H1 (cell line): ENCODE measurements at regions not wholly inside any gene's neighbourhood (a gene's known extent, or its start where the extent isn't known, plus 50 kb on each side); places are given as distances from the start of the nearest gene placed in this dataset.

Experiments used
- CTCF ChIA-PET: fragments of 300-600 bp; sonication (Branson Sonifier 250); formaldehyde crosslinking; loops from one replicate; lab custom pipeline; 2021; ENCODE audit not compliant: partially characterized antibody; lab: Charles Lee
- POLR2A ChIA-PET: fragments of 300-600 bp; sonication (Branson Sonifier 250); formaldehyde crosslinking; loops from one replicate; lab custom pipeline; 2021; ENCODE audit warnings: inconsistent platforms; ENCODE audit not compliant: partially characterized antibody; lab: Charles Lee
- DNase-seq, 2 experiments: peaks; one replicate each; pipeline versions ENCODE4 v3.0.0 to v3.0.0-alpha.2; 2010 to 2022; ENCODE audit warnings: low spot score in 2 of 2, low read depth in 1 of 2, mixed read lengths in 1 of 2
- FAIRE-seq: peaks from 2 replicates; lab custom pipeline; 2011; peaks lifted over from hg19 to GRCh38; lab: Jason Lieb, UNC
- H2AFZ ChIP-seq: 2 replicates; pipeline ENCODE4 v1.8.1; 2012; ENCODE audit warnings: low read length, inconsistent platforms
- H2AK5ac ChIP-seq: 2 replicates; pipeline ENCODE4 v1.6.1; 2013; ENCODE audit warnings: low read depth, low read length
- H2BK120ac ChIP-seq: replicated peaks from 2 replicates; pipeline ENCODE3; 2013; ENCODE audit warnings: low read depth, low read length, inconsistent platforms
- H2BK12ac ChIP-seq: 2 replicates; pipeline ENCODE4 v1.6.1; 2013; ENCODE audit warnings: low read depth, low read length
- H2BK15ac ChIP-seq: 2 replicates; pipeline ENCODE4 v1.6.1; 2013; ENCODE audit warnings: low read length
- H2BK20ac ChIP-seq: 2 replicates; pipeline ENCODE4 v1.6.1; 2013; ENCODE audit warnings: low read length
- H2BK5ac ChIP-seq: 2 replicates; pipeline ENCODE4 v1.6.1; 2013; ENCODE audit warnings: low read depth, low read length
- H3K14ac ChIP-seq: 2 replicates; pipeline ENCODE4 v1.6.1; 2013; ENCODE audit warnings: inconsistent platforms; ENCODE audit not compliant: insufficient read length
- H3K18ac ChIP-seq: 2 replicates; pipeline ENCODE4 v1.6.1; 2013; ENCODE audit warnings: low read length; ENCODE audit errors: extremely low read depth
- H3K23ac ChIP-seq: 2 replicates; pipeline ENCODE4 v1.6.1; 2013; ENCODE audit warnings: inconsistent platforms; ENCODE audit not compliant: insufficient read length
- H3K23me2 ChIP-seq: 2 replicates; pipeline ENCODE4 v1.6.1; 2013; ENCODE audit warnings: low read depth, low read length
- H3K27ac ChIP-seq: 2 replicates; pipeline ENCODE4 v1.6.1; 2011; ENCODE audit warnings: low read depth, low read length, inconsistent platforms
- H3K27me3 ChIP-seq, 4 experiments: replicated peaks in 1 of 4; 1 replicate in 1 of 4; 2 replicates in 3 of 4; pipeline versions ENCODE4 v1.6.1 to v1.8.1; 2011 to 2013; ENCODE audit warnings: low read length in 3 of 4, mild to moderate bottlenecking in 3 of 4, inconsistent platforms in 2 of 4, mixed read lengths in 2 of 4, moderate library complexity in 1 of 4; ENCODE audit not compliant: control insufficient read depth in 3 of 4, insufficient read depth in 3 of 4; ENCODE audit errors: extremely low read depth in 1 of 4
- H3K36me3 ChIP-seq, 4 experiments: 2 replicates each; pipeline versions ENCODE4 v1.6.1 to v1.8.1; 2011 to 2013; ENCODE audit warnings: mild to moderate bottlenecking in 4 of 4, low read length in 3 of 4, moderate library complexity in 2 of 4, control low read depth in 1 of 4, inconsistent platforms in 1 of 4; ENCODE audit not compliant: insufficient read depth in 4 of 4, control insufficient read depth in 2 of 4
- H3K4ac ChIP-seq: replicated peaks from 2 replicates; pipeline ENCODE3; 2013; ENCODE audit warnings: low read length, low read depth, mixed read lengths, inconsistent platforms; ENCODE audit not compliant: insufficient read length
- H3K4me1 ChIP-seq, 4 experiments: replicated peaks in 1 of 4; 1 replicate in 1 of 4; 2 replicates in 3 of 4; pipeline versions ENCODE4 v1.6.1 to v1.8.1; 2011 to 2013; ENCODE audit warnings: low read length in 3 of 4, inconsistent platforms in 2 of 4, mixed read lengths in 1 of 4; ENCODE audit not compliant: insufficient read depth in 4 of 4, control insufficient read depth in 3 of 4
- H3K4me2 ChIP-seq, 2 experiments: 2 replicates each; pipeline versions ENCODE4 v1.6.1 to v1.8.1; 2011 to 2013; ENCODE audit warnings: low read depth in 2 of 2, low read length in 2 of 2, control low read depth in 1 of 2, inconsistent platforms in 1 of 2, mild to moderate bottlenecking in 1 of 2; ENCODE audit not compliant: insufficient read depth in 1 of 2
- H3K4me3 ChIP-seq, 4 experiments: fragments of 200-600, 300-600 bp in 1 of 4; sonication (generic), shearing (Covaris generic), sonication (Bioruptor Twin) in 1 of 4; 2 replicates each; pipeline versions ENCODE4 v1.5.1 to v1.8.1; 2011 to 2016; ENCODE audit warnings: low read length in 4 of 4, low read depth in 3 of 4, control low read depth in 2 of 4, inconsistent platforms in 2 of 4, mild to moderate bottlenecking in 2 of 4, mixed read lengths in 1 of 4, moderate library complexity in 1 of 4; ENCODE audit not compliant: insufficient read depth in 2 of 4; ENCODE audit errors: extremely low read depth in 1 of 4
- H3K56ac ChIP-seq: replicated peaks from 2 replicates; pipeline ENCODE3; 2013; ENCODE audit warnings: low read depth, mild to moderate bottlenecking, mixed read lengths, low read length, inconsistent platforms; ENCODE audit not compliant: insufficient read length
- H3K79me1 ChIP-seq: 2 replicates; pipeline ENCODE4 v1.6.1; 2013; ENCODE audit warnings: low read depth, low read length, control low read depth
- H3K79me2 ChIP-seq, 2 experiments: 2 replicates each; pipeline versions ENCODE4 v1.6.1 to v1.8.1; 2012 to 2013; ENCODE audit warnings: low read length in 2 of 2, mild to moderate bottlenecking in 2 of 2, inconsistent platforms in 1 of 2; ENCODE audit not compliant: insufficient read depth in 2 of 2, control insufficient read depth in 1 of 2
- H3K9ac ChIP-seq, 4 experiments: replicated peaks in 1 of 4; 1 replicate in 1 of 4; 2 replicates in 3 of 4; pipeline versions ENCODE4 v1.6.1 to v1.8.1; 2011 to 2013; ENCODE audit warnings: low read depth in 3 of 4, low read length in 3 of 4, control low read depth in 2 of 4, mild to moderate bottlenecking in 2 of 4, moderate library complexity in 2 of 4, inconsistent platforms in 1 of 4; ENCODE audit errors: extremely low read depth in 1 of 4
- H3K9me3 ChIP-seq, 2 experiments: 2 replicates each; pipeline versions ENCODE4 v1.6.1 to v1.8.1; 2012 to 2013; ENCODE audit warnings: mild to moderate bottlenecking in 2 of 2, moderate library complexity in 2 of 2, control low read depth in 1 of 2, inconsistent platforms in 1 of 2, low read depth in 1 of 2, low read length in 1 of 2, mixed read lengths in 1 of 2; ENCODE audit not compliant: insufficient read depth in 2 of 2
- H4K20me1 ChIP-seq, 2 experiments: replicated peaks in 1 of 2; 2 replicates each; pipeline versions ENCODE3 to v1.8.1; 2011 to 2013; ENCODE audit warnings: inconsistent platforms in 2 of 2, low read length in 2 of 2, mild to moderate bottlenecking in 1 of 2; ENCODE audit not compliant: insufficient read depth in 2 of 2, control insufficient read depth in 1 of 2
- H4K5ac ChIP-seq: 2 replicates; pipeline ENCODE4 v1.6.1; 2013; ENCODE audit warnings: low read length, low read depth, mixed read lengths, inconsistent platforms; ENCODE audit not compliant: insufficient read length
- H4K8ac ChIP-seq: 2 replicates; pipeline ENCODE4 v1.8.0; 2013; ENCODE audit warnings: mild to moderate bottlenecking, moderate library complexity, low read length, inconsistent platforms; ENCODE audit not compliant: insufficient read depth; ENCODE audit errors: extremely low read depth
- H4K91ac ChIP-seq: replicated peaks from 2 replicates; pipeline ENCODE3; 2013; ENCODE audit warnings: low read length, mixed read lengths, inconsistent platforms; ENCODE audit not compliant: insufficient read length
- BCL11A ChIP-seq, 2 experiments: IDR thresholded peaks; one replicate each; pipeline ENCODE4 v1.6.1; 2011; ENCODE audit warnings: low read depth in 2 of 2, low read length in 2 of 2, mild to moderate bottlenecking in 2 of 2
- CREB1 ChIP-seq: IDR thresholded peaks from 2 replicates; pipeline ENCODE4 v1.6.1; 2012; ENCODE audit warnings: inconsistent platforms
- CTBP2 ChIP-seq: IDR thresholded peaks from 2 replicates; pipeline ENCODE4 v1.7.0; 2011; ENCODE audit warnings: borderline replicate concordance, mild to moderate bottlenecking, moderate library complexity, mixed read lengths, low read length; ENCODE audit not compliant: insufficient read depth, insufficient read length
- EP300 ChIP-seq, 2 experiments: IDR thresholded peaks; 1 replicate in 1 of 2; 2 replicates in 1 of 2; pipeline ENCODE4 v1.6.1; 2011 to 2012; ENCODE audit warnings: low read depth in 2 of 2, low read length in 2 of 2, mild to moderate bottlenecking in 2 of 2, borderline replicate concordance in 1 of 2, inconsistent platforms in 1 of 2, moderate library complexity in 1 of 2
- FOSL1 ChIP-seq: IDR thresholded peaks from 2 replicates; pipeline ENCODE4 v1.6.1; 2011; ENCODE audit warnings: mild to moderate bottlenecking, low read depth, low read length, moderate library complexity; ENCODE audit not compliant: insufficient read depth
- HDAC6 ChIP-seq: IDR thresholded peaks from one replicate; pipeline ENCODE4 v1.7.1; 2012; ENCODE audit warnings: low read depth, mild to moderate bottlenecking, inconsistent platforms, low read length, moderate library complexity
- KDM1A ChIP-seq: fragments of 200-600, 300-600 bp; sonication (generic); IDR thresholded peaks from 2 replicates; pipeline ENCODE4 v1.7.1; 2016; ENCODE audit warnings: mild to moderate bottlenecking, low read length, borderline replicate concordance
- NRF1 ChIP-seq: IDR thresholded peaks from 2 replicates; pipeline ENCODE4 v1.6.1; 2011; ENCODE audit warnings: mild to moderate bottlenecking, low read depth, low read length, improper control_type of control experiment
- PHF8 ChIP-seq: fragments of 200-600 bp; sonication (generic); conservative IDR thresholded peaks from 2 replicates; pipeline ENCODE4 v1.7.1; 2012; ENCODE audit warnings: low read depth, mild to moderate bottlenecking, inconsistent platforms, low read length, moderate library complexity
- RAD21 ChIP-seq, 2 experiments: IDR thresholded peaks in 1 of 2; conservative IDR thresholded peaks in 1 of 2; 2 replicates each; pipeline ENCODE4 v1.6.1; 2011; ENCODE audit warnings: low read depth in 2 of 2, low read length in 2 of 2, improper control_type of control experiment in 1 of 2, inconsistent platforms in 1 of 2, mild to moderate bottlenecking in 1 of 2, moderate library complexity in 1 of 2
- SIRT6 ChIP-seq: IDR thresholded peaks from one replicate; pipeline ENCODE4 v1.7.1; 2012; ENCODE audit warnings: low read length, inconsistent platforms
- SRF ChIP-seq: IDR thresholded peaks from 2 replicates; pipeline ENCODE4 v1.6.1; 2011; ENCODE audit warnings: mild to moderate bottlenecking, low read depth, low read length, moderate library complexity
- SUZ12 ChIP-seq: fragments of 200-600 bp; sonication (generic); IDR thresholded peaks from 2 replicates; pipeline ENCODE4 v1.6.1; 2012; ENCODE audit warnings: mild to moderate bottlenecking, inconsistent platforms, low read length, moderate library complexity, mixed read lengths
- TCF12 ChIP-seq: IDR thresholded peaks from 2 replicates; pipeline ENCODE4 v1.6.1; 2011; ENCODE audit warnings: low read depth, mild to moderate bottlenecking, low read length
- WGBS, 2 experiments: shearing (Covaris generic) in 1 of 2; methylation state at CpG; one replicate each; pipeline versions ENCODE4 v1.1.6 to v1.1.7; 2013 to 2015; ENCODE audit warnings: low lambda C conversion rate in 2 of 2, mixed read lengths in 2 of 2, inconsistent platforms in 1 of 2, low coverage in 1 of 2, missing lambda C conversion rate in 1 of 2; ENCODE audit not compliant: insufficient replicate concordance in 2 of 2, insufficient coverage in 1 of 2, insufficient read length in 1 of 2; ENCODE audit errors: extremely low coverage in 1 of 2, missing lambda C conversion rate in 1 of 2; 5-methylcytosine and 5-hydroxymethylcytosine counted together

DNA sequence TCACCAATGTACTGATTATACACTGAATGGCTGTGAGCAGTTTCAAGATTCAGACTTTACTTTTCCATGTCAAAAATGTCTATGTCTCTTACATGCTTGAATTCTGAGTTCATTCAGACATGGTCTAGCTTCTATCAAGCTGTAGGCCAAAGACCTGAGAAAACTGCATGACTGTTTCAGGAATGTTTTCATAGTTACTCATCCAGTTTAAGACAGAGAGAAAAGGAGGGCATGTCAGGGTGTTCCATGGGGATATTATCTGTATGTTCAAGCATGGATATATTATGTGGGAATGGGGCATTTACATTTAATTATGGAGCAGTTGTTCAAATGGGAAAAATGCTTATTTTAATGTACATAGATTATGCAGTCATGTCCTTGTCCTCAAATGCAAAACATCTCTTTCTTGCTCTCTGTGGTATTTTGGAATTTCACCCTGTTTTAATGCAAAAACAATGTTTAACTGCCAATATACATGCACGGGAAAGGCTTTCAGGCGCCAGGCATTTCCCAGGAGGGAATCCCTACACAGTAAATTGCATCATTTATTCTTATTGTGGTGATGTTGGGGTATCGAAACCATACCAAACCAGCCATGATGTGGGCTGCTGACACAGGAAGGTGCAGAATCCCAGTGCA, 429.1 kb upstream of the INTU start:
- Histone ChIP-seq H3K79me1 (no peaks in the 10 kb centered on the region), H3K27me3 (no peaks in the 10 kb centered on the region), H3K36me3 (no peaks in the 10 kb centered on the region), H3K23ac (no peak overlapping the region), H3K23me2 (no peaks in the 10 kb centered on the region), H3K14ac (no peak overlapping the region), H3K18ac (no peak overlapping the region), H2BK120ac (no peak overlapping the region), H2BK15ac (no peak overlapping the region), H2AFZ (no peak overlapping the region), H3K4me2 (no peak overlapping the region; a peak in 1 of 4 replicates), H3K56ac (no peak overlapping the region), H2AK5ac (no peak overlapping the region), H3K79me2 (no peaks in the 10 kb centered on the region), H3K9me3 (no peaks in the 10 kb centered on the region), H2BK12ac (no peak overlapping the region), H2BK5ac (no peak overlapping the region), H4K5ac (no peak overlapping the region), H3K4me1 (peaks cover 0 to 7% (median 0%) of the 10 kb centered on the region in 4 experiments; a peak in 2 of 7 replicates), H4K8ac (no peak overlapping the region), H3K27ac (no peak overlapping the region), H3K4me3 (no peak overlapping the region), H2BK20ac (no peak overlapping the region), H4K91ac (no peak overlapping the region), H3K9ac (no peak overlapping the region), H4K20me1 (no peaks in the 10 kb centered on the region), H3K4ac (no peak overlapping the region)
- no peak for FAIRE-seq
- WGBS, 2 experiments = 54% methylated on average over 3 of the region's 3 CpGs; no CpG with 5 or more reads in 1 of the 2 experiments
- ChIA-PET CTCF (no interaction called here), POLR2A (no interaction called here)
- TF ChIP-seq CREB1 = no peak
- no peak for TF ChIP-seq CTBP2
- TF ChIP-seq EP300 (IDR thresholded peaks at IDR 0.05; ENCODE audit: borderline replicate concordance in 1 of 2, low read depth in 2 of 2, low read length in 2 of 2) = no peak
- TF ChIP-seq FOSL1 = no peak
- TF ChIP-seq NRF1 = no peak
- TF ChIP-seq KDM1A = no peak
- no peak for TF ChIP-seq SRF
- no peak for TF ChIP-seq SIRT6
- no peak for TF ChIP-seq TCF12
- TF ChIP-seq RAD21 (IDR thresholded peaks at IDR 0.05 in 1 of 2, conservative IDR thresholded peaks at IDR 0.05 in 1 of 2; ENCODE audit: low read depth in 2 of 2, low read length in 2 of 2) = no peak
- TF ChIP-seq BCL11A (IDR thresholded peaks at IDR 0.05; ENCODE audit: low read depth in 2 of 2, low read length in 2 of 2) = no peak
- no peak for TF ChIP-seq PHF8
- no peak for TF ChIP-seq SUZ12
- no peak for TF ChIP-seq HDAC6
- DNase-seq = no peak
